ENCODE measurements at regions not wholly inside any gene's neighbourhood (a gene's known extent, or its start where the extent isn't known, plus 50 kb on each side); places are given as distances from the start of the nearest gene placed in this dataset.

DNA sequence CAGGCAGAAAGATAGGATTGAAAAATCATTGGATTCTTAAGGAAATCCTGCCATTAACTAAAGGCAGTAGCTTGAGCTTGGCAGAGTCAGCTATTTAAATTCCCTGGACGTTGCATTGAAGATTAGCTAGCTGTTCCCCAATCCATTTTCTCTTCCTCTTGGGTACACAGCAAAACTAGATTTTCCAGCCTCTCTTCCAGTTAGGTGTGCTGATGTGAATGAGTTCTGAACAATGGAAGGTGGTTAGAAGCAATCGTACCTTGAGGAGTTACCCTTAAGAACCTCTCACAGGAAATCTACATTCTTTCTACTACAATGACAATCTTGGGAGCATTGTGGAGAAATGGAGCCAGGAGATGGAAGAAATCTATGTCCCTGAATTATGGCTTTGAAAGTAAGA, 383.2 kb upstream of the TBL1XR1 start:
- no peak for DNase-seq

DNA sequence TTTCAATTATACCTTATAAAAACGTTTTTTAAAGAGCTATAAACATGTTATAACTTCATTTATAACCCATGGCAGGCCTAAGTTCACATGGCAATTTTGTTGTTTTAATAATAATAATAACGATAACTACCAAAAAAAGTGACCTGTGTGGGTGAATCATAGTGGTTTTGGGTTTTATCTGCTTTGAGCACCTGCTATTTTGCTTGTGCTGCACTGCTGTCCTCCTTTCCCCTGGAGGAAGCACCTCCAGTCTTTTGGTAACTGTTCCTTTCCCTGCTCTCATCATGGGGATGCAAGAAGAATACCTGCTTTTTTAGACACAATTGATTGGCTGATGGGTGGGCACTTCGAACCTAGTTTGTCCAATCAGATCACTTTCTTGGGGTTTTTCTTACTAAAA, 388.0 kb upstream of the TBL1XR1 start:
- DNase-seq, result no peak

DNA sequence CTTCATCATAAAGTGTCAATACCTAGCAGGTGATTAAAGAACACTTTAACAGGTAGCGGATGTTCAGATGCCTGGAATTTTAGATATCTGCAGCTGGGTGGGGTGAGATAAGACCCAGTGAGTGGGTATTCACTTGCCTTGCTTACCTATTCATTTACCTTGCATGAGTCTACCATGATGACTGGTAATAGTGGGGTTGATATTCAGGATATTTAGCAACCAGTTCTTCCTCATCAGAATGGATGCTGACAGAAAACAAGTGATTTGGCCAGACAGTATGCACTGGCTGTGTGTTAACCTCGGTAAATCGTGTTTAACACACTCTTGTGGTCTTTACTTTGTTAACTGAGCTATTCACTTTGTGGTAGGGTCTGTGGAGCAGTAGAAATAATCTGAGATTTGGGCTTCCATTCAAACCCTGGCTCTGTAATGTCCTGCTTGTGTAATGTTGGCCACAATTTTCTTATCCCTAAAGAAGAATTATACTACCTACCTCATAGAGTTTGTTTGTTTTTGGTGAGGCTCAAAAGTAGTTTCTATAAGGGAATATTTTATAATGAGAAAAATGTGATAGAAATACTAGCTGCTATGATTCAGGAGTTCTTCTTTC, 391.9 kb upstream of the TBL1XR1 start:
- DNase-seq, result no peak

DNA sequence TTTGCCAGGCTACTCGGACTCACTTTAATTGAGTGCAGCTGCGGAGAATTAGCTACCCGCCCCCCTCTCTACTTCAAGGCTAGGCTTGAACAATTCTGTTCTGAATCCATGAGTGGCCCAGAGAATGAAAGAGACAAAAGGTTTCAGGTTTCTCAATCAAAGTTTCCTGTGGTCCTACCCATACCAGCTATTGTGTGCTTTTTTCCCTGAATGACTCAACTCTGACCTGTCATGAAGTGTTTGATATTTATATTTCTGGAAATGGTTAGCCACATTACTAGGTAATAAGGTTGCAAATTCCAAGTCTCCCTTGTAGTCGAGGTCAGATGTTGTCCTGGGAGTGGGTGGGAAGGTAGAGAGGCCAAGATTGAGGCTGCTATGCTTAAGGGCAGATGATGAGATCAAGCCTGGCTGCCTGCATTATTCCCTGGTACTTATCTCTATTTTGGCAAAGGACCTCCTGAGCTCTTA, 392.7 kb upstream of the TBL1XR1 start:
- no peak for DNase-seq

DNA sequence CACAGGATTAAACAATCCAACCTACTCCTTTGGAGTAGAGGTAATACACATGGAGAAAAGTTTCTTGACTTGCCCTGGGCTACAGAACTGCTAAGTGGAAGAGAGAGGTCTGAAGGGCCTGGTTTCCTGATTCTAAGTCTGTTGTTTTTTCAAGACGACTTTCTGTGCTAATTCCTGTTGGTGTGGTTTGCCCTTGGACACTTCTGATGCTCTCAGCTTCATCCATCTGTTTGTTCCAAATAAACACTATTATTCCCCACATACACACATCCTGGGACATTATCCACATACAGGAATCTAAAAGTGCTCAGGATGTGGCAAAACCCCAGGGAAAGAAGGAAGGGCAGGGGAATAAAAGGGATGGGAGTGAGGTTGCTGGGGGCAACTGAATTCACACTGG, 393.5 kb upstream of the TBL1XR1 start:
- no peak for DNase-seq

DNA sequence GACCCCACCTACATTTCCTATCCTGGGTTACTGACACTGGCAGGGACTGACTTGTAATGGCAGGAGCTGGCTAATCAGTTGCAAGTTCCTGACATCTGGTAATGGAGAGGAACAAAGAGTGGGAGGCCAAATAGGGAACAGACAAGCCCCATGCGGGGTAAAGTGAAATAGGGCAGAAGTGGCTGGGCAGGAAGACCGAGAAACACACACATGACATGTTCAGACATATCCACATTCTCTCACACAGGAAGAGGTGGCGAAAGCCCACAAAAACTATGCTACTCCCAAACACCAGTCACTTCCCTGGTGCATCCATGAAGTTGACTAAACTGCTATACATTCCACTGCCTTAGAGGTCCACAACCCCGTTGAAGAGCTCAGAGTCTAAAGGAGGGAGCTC, 394.1 kb upstream of the TBL1XR1 start:
- no peak for DNase-seq

DNA sequence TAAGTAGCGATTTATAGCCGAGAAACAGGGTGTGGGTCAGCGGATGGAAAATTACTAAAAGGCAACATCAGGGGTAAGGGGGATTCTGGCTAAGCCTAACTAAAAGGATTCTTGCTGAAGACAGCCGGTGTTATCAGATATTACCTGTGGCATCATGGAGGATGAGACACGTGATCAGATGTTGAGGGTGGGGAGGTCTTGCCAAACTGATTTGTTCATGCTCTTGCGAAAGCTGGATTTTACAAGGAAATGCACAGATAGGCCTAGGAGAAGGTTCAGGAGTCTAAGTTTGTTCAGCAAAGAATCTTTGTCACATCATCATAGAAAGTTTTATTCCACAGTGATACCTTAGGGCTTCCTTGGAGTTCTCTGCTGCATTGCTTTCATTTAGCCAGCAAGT, 396.8 kb upstream of the TBL1XR1 start:
- DNase-seq, result no peak

DNA sequence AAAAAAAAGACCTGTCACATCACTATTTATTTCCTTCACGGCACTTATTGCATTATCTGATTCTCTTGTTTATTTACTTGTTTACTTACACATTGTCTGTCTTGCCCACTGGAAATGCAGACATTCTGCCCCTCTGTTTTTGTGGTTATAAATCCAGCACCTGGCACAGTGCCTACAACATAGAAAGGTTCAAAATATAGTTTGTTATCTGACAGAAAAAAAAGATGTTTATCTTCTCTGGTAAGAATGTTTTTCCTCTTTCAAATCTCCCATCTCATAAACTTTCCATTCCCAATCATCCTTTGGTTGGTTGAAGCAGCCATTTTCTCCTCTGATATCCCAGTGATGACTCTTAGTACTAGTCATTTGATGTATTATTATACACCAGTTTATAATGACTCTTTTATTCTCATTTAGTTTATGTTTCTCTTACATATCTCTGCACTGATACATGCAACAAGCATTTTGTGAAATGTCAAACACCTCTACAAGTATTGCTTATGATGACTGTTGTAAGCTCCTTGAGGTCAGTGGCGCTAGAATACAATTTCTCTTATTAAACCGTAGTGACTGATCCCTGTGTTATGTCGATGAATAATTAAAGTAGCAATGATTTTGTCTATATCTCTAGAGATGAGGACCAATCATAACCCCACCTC, 398.4 kb upstream of the TBL1XR1 start:
- DNase-seq, result no peak

DNA sequence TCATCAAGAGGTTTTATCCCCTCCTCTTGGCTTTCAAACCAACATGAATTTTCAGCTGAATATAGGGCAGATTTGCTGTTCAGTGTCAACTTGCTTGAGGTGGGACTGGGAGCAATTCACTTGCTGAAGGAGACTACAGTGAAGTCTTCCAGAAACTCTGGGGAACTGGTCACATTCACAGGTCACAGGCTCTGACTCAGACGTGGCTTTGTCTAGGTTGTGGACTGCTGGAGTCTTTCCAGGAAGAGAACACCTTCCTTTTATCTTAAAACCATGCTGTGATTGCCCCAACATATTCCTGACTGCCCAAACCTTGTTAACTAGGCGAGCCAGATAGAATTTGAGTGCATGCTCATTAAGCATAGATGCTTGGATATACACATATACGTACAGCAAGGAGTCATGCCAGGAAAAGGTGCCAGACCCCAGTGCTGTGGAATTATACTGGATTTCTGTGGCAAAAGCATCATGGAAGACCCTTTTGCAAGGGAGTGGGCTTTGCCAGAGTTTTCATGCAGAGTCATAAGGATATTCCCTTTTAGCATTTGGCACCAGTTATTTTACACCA, 399.1 kb upstream of the TBL1XR1 start:
- no peak for DNase-seq

DNA sequence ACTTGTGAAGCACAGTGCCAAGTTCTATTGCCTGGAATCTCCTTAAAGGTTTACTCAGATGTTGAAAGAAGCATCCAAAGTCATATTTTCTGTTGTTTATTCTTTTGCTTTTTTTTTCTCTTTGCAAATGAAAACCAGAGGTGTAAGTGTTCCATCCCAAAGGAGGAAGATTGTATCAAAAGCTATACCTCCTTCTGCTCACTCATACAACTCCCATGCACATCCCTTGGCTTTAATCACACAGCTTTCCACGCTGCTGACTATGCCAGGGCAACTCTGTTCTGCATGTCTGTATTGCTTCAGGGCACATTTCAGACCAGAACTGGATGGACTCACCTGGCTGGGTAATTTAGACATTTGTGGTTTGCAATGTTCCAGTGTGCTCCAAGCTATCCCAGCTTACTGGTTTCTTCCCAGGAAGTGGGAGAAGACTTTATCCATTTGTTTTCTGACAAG, 399.6 kb upstream of the TBL1XR1 start:
- no peak for DNase-seq

DNA sequence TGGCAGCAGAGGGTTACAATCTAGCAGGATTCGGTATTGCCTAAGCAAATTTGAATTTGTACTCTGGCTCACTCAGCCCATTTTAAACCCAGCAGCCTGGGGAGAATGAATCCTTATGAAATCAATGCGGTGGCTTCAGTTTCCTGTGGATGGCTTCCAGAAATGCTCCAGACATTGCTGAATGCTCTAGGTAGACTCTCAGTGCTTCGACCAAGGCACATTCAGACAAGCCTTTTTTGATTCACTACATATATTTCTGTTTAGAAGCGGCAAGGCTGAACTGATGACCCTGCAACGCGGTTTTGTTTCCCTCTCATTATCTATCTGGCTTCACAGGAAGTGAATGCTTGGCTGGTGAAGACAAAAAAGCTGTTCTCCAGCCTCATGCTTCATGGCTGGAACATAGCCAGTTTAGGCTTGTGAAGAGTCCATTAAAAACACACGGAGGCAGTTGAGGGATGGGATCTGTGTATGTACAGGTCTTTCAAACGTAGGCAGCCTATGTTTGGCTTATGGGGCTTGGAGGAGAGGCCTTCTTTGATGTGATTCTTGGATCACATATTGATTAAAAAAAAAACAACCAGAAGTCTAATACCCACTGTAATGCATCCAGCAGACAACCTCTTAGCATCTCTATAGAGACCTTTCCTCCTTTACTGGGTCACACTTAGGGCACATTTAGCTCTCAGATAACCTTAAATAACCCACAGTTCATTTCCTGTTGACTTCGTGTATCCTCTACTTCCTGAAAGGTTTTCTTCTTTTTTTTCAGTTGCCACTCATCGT, 400.2 kb upstream of the TBL1XR1 start:
- peak; percentile 11 for DNase-seq

DNA sequence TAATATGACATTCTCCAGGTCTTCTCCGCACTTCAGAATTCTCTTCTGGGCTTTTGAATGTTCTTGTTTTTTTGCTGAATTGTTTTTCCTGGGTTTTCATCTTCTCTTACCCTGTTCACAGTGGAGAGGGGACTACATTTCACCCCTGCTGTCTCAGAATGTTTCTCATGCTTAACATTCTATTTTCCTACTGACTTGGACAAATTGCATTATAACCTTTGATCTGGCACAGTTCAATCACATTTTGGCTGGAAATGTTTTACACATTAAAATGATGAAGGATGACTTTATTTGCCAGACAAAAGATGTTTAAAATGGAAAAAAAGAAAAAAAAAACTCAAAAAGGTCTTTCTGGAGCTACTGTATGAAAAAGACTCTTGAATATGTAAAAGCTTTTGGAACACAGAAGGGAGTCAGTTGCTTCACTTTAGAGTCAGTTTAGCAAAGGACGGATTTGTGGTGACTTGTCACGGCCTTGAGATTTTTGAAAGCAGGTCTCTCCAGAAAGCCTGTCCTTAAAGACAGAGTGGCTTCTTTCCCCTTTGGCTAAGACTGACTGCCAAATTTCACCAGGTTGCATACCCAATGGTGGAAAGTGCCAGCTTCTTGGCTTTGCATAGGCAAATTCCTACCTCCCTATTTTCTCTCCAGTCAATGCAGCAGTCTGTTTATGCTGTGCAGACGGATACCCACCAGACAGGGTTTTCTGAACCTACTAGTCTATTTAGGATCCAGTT, 401.0 kb upstream of the TBL1XR1 start:
- DNase-seq, result no peak

DNA sequence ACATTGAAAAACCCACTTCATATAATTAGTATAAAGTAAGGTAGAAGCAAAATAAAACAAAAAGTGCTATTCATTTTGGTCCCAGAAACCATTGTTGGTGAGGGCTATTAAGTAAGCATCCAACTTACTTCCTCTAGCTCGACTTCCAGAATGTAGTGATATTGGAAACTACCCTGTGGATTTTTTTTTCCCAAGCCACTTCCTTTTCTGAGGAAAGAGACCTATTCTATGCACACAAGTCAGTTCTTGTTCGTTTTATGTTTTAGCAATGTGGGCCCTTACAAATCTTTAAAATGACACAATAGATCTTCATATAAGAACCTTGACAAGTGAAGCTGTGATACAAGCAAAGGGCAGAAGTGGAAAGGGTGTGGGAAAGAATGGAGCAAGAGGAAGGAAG, 402.0 kb upstream of the TBL1XR1 start:
- DNase-seq, result no peak

DNA sequence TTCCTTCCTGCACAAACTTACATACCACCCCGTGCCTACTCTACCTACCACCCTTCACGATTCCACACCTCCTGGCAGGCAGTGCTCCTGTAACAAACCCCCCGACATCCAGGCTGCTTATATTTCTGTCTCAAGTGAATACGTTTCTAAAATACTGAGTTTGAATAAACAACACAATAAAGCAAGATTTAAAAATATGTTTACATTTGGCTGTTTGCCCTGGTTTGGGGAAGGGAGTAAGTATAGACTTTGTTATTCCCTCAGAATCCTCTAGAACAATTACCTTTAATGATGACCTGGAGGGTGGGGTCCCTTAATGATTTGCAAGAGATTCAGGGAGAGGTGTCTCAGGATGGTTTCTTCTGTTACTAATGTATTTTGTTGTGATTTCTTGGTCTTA, 402.6 kb upstream of the TBL1XR1 start:
- DNase-seq, result no peak

DNA sequence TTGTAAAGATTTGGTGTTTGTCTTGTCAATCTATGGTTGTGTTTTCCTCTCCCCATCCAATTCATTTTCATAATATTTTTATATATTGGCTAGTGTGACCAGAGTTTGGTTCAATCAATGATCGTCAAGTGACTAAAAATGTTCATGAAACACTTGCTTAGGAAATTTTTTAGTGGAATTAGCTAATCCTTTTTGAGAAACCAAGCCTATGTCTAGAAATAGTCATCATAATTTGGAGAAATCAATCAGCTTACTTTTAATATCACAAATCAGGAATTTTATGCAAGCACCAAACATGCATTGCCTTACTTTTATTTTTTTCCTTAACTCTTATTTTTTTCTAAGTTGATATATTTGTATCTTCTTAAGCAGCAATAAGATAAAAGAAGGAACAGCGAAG, 403.1 kb upstream of the TBL1XR1 start:
- no peak for DNase-seq

DNA sequence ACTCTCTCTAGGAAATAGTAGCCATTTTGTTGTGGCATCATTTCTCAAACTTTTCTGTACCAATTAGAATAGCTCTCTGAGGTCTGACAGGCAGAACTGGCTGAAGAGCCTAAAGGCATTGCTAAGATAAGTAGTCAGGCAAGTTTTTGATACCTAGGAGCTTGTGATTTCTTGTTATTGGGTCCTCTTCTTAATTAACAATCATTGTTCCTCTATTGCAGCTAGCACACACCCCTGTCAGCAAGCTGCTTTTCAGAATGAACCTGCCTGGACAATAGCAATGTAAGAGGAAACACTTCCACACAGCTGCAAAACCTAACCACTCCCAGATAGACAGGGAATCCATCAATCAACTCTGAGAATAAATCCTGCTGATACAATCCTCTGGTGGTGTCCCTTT, 403.9 kb upstream of the TBL1XR1 start:
- no peak for DNase-seq

DNA sequence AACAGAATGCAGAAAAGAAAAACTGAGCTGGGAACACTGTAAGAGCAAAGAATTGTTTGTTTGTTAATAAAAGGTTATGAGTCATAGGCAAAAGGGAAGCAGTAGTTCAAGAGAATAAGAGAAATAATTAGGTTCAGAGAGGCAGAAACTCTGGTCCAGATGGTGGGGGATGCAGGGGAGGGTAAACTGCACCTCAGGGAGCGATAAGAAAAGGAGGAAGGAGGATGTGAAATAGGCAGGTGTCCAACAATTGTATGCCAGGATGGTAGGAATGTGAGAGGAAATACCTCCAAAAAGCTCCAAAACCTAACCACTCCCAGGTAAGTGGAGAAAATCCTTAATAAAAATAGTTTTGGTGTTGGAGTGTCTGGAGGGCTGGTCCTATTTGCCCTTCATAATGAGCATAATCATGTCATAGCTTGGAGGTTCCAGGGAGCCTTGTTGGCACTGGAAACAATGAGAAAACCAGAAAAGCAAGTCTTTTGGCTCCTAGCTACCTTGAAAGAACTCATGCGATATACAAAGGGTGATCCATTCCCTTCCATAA, 405.4 kb upstream of the TBL1XR1 start:
- DNase-seq, result no peak

DNA sequence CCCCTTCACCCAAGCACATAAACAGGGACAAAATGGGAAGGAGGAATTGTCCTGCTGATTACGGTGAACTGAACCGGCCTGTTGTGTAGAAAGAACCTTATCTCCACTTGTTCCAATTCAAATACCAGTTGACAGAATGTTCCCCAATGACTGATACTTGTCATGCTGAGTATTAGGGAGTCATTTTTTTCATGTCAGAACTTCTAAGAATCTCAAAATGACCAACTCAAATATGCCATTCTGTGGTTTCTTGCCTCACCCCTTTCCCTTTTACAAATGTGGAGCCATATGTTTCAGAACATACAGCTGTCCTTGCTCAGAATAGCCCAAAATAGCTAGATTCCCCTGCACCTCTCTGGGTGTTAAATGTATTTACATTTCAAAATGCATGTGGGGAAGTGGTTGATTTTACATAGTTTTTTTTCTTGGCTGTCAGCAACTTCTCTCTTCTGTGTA, 405.9 kb upstream of the TBL1XR1 start:
- no peak for DNase-seq

DNA sequence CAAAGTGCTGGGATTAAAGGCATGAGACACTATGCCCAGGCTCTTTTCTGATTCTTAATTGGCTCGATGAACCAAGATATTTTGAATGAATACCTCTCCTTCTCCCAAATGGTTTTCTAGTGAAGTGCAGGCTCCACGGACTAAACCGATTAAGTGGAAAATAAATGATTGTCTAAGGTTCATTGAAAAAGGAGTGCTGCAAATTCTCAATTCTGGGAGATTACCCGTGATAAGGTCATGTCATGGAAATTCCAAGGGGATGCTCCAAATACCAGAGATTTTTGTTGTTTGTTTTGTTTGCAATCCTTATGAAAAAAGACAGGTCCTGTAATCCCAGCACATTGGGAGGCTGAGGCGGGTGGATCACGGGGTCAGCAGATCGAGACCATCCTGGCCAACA, 406.9 kb upstream of the TBL1XR1 start:
- DNase-seq, result no peak

DNA sequence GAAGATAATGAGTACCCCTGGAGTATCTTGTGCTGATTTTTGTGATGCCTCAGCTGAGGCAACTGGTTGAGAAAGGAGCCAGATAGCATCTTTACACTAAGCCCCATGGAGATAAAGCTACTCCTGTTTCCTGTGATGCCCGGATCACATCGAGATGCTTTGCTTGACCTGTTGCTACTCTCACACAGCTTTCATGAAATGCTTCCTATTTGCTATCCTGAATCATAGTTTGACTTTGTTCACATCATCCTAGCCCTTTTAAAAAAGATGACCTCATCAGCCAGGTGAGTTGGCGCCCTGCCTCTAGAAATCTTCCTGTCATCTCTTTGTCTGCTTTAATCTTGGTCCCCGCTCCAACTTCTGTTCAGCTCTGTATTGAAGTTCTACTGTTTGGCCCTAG, 409.6 kb upstream of the TBL1XR1 start:
- no peak for DNase-seq

DNA sequence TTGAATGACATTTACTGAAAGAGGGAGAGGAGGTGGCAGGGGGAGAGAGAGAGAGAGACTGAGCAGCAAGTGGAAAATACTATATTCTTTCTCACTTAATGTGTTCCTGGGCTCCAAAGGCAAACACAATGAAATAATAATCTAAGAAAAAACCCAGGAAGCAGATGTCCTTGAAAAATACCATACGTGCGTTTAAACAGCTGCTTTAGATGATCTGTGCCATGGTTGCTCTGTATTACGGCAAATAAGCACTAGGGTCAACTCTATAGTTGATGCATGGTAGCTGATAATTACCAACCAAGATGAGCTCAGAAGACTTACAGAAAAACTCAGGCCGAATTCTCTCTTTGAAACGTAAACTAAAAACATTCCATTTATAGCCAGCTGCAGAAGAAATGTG, 410.3 kb upstream of the TBL1XR1 start:
- DNase-seq, result no peak

DNA sequence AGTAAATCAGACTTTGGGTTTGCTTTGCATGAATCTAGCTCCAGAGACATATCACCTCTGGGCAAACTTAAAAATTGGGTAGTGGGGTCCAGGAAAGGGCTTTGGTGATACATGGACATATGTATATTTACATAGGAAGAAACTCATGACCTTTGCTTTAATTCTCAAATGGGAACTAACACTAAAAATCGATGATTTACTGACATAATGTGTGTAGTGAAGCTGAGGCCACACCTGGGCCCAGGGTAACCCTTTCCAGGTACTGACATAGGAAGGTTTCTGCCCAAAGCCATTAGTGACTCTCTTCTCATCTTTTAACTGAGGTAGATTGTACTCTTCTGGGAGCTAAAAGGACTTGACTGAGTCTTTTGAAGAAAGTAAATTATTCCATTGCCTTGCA, 411.2 kb upstream of the TBL1XR1 start:
- no peak for DNase-seq

DNA sequence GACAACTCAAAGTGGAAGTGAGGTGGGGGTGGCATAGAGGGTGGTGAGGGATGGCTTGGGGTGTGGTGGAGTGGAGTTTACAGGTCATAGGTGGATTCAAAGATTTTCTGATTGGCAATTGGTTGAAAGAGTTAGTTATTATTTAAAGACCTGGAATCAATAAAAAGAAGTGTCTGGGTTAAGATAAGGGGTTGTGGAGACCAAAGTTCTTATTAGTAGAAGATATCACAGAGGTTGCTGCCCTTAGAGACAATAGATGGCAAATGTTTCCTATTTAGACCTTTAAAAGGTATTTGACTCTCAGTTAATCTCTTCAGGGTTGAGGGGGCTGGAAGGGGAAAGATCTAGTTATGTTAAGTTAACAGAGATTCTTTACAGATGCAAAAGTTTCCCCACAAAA, 412.3 kb upstream of the TBL1XR1 start:
- DNase-seq, result no peak
